Parathyroid adenoma (tissue), 2 donors: ENCODE measurements at regions not wholly inside any gene's neighbourhood (a gene's known extent, or its start where the extent isn't known, plus 50 kb on each side); places are given as distances from the start of the nearest gene placed in this dataset.
A peak's percentile ranks its signal among the peaks of the same experiment; 100 is the strongest.

Source experiments
- H2AFZ ChIP-seq: fragments of 300-600 bp; sonication (generic); one replicate; pipeline ENCODE4 v1.7.0; 2017; ENCODE audit warnings: antibody characterized with exemption, mild to moderate bottlenecking
- H3K27ac ChIP-seq: fragments of 300-600 bp; sonication (generic); one replicate; pipeline ENCODE4 v1.7.0; 2017
- H3K27me3 ChIP-seq: fragments of 300-600 bp; sonication (generic); one replicate; pipeline ENCODE4 v1.7.0; 2017; ENCODE audit warnings: low read length; ENCODE audit not compliant: control insufficient read depth, insufficient read depth
- H3K36me3 ChIP-seq: fragments of 300-600 bp; sonication (generic); one replicate; pipeline ENCODE4 v1.7.0; 2017; ENCODE audit warnings: low read length; ENCODE audit not compliant: control insufficient read depth, insufficient read depth
- H3K4me1 ChIP-seq: fragments of 300-600 bp; sonication (generic); one replicate; pipeline ENCODE4 v1.7.0; 2017; ENCODE audit warnings: control low read depth
- H3K4me2 ChIP-seq: fragments of 300-600 bp; sonication (generic); one replicate; pipeline ENCODE4 v1.7.0; 2017; ENCODE audit warnings: low read length
- H3K4me3 ChIP-seq: fragments of 300-600 bp; sonication (generic); one replicate; pipeline ENCODE4 v1.7.0; 2017; ENCODE audit warnings: low read depth, low read length
- H3K79me2 ChIP-seq: fragments of 300-600 bp; sonication (generic); one replicate; pipeline ENCODE4 v1.7.0; 2017; ENCODE audit warnings: control low read depth
- H3K9ac ChIP-seq: fragments of 300-600 bp; sonication (generic); one replicate; pipeline ENCODE4 v1.7.0; 2017; ENCODE audit warnings: mild to moderate bottlenecking
- H3K9me3 ChIP-seq: fragments of 300-600 bp; sonication (generic); one replicate; pipeline ENCODE4 v1.7.0; 2017; ENCODE audit warnings: low read length; ENCODE audit not compliant: control insufficient read depth
- CTCF ChIP-seq: fragments of 300-600 bp; sonication (generic); IDR thresholded peaks from one replicate; pipeline ENCODE4 v1.7.0; 2017; ENCODE audit warnings: antibody characterized with exemption, mild to moderate bottlenecking
- donor health status: primary hyperparathyroidism.

GRCh38 chr13:44267980-44268379 is 105.6 kb upstream of the SERP2 start:
- Histone ChIP-seq H3K36me3 (no peaks in the 10 kb centered on the region), H3K27me3 (no peaks in the 10 kb centered on the region), H3K9ac (no peak overlapping the region), H2AFZ (no peak overlapping the region), H3K9me3 (no peaks in the 10 kb centered on the region), H3K4me1 (no peaks in the 10 kb centered on the region), H3K27ac (no peak overlapping the region), H3K79me2 (no peaks in the 10 kb centered on the region), H3K4me3 (no peak overlapping the region), H3K4me2 (no peak overlapping the region)
- TF ChIP-seq CTCF: no peak

- Histone ChIP-seq H2AFZ (no peak overlapping the region), H3K79me2 (no peaks in the 10 kb centered on the region), H3K27ac (no peak overlapping the region), H3K4me3 (no peak overlapping the region), H3K9ac (no peak overlapping the region), H3K4me2 (no peak overlapping the region), H3K4me1 (no peaks in the 10 kb centered on the region), H3K27me3 (no peaks in the 10 kb centered on the region), H3K36me3 (no peaks in the 10 kb centered on the region), H3K9me3 (no peaks in the 10 kb centered on the region)
- no peak for TF ChIP-seq CTCF
These were observed 104.6 kb upstream of the SERP2 start for GRCh38 chr13:44268980-44269379.

DNA sequence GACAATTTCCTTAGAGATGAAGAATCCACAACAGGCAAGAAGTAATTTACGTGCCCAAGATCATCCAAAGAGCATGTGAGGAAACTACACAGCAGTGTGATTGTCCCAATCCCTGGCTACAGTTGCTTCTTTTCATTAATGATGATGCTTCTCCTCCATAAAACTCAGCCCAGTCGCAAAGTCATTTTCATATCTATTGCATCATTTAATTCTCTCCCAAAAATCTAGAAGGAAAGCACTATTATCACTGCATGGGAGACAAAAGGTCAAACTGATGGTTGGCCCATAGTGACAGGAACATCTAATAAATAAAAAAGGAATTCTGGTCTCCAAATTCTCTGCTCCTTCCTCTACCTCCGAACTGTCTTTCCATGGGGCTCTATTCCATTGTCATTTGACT is 103.5 kb upstream of the SERP2 start:
- Histone ChIP-seq H3K79me2 (no peaks in the 10 kb centered on the region), H3K27me3 (no peaks in the 10 kb centered on the region), H3K9me3 (no peaks in the 10 kb centered on the region), H3K27ac (no peak overlapping the region), H3K9ac (no peak overlapping the region), H3K4me1 (no peaks in the 10 kb centered on the region), H3K36me3 (no peaks in the 10 kb centered on the region), H2AFZ (no peak overlapping the region), H3K4me3 (no peak overlapping the region), H3K4me2 (no peak overlapping the region)
- no peak for TF ChIP-seq CTCF

GRCh38 chr13:44271031-44271455 is 102.6 kb upstream of the SERP2 start:
- H3K4me2 ChIP-seq: no peak overlapping the region
- no peaks in the 10 kb centered on the region for H3K4me1 ChIP-seq
- no peak overlapping the region for H2AFZ ChIP-seq
- H3K27me3 ChIP-seq: no peaks in the 10 kb centered on the region
- no peaks in the 10 kb centered on the region for H3K9me3 ChIP-seq
- no peak overlapping the region for H3K9ac ChIP-seq
- no peaks in the 10 kb centered on the region for H3K36me3 ChIP-seq
- peak overlapping the region; percentile 48 for H3K27ac ChIP-seq
- no peaks in the 10 kb centered on the region for H3K79me2 ChIP-seq
- TF ChIP-seq CTCF: no peak
- H3K4me3 ChIP-seq: no peak overlapping the region

DNA sequence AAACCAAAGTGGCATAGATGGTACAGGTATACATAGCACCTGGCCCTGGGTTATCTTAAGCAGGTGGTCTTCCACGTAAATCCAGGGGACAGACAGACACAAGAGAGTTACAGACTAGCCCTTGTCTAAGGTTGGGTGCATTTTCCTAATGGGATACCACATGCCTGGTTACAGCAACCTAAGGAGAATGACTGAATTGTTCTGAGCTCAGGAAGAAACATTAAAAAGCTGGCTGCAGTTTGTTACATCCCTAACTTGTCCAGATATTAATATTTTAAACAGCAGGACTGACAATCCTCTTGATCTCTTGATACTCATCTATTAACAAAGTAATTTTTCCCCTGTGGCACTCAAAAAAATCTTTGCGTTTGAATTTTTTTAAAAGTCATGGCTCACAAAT is 102.2 kb upstream of the SERP2 start:
- H3K79me2 ChIP-seq: no peaks in the 10 kb centered on the region
- no peak for TF ChIP-seq CTCF
- no peaks in the 10 kb centered on the region for H3K9me3 ChIP-seq
- no peaks in the 10 kb centered on the region for H3K27me3 ChIP-seq
- H3K4me1 ChIP-seq: no peaks in the 10 kb centered on the region
- H3K9ac ChIP-seq: no peak overlapping the region
- H3K36me3 ChIP-seq: no peaks in the 10 kb centered on the region
- H3K27ac ChIP-seq: peak overlapping the region; percentile 48
- no peak overlapping the region for H2AFZ ChIP-seq
- H3K4me2 ChIP-seq: no peak overlapping the region
- no peak overlapping the region for H3K4me3 ChIP-seq
